Fibroblast of lung (primary cell): ENCODE measurements at regions not wholly inside any gene's neighbourhood (a gene's known extent, or its start where the extent isn't known, plus 50 kb on each side); places are given as distances from the start of the nearest gene placed in this dataset.
"Not testable (repeated sequence)": the region's sequence is repeated elsewhere in the genome, so short reads cannot be mapped to it uniquely, and the experiment has no call there.

Experiments
- DNase-seq, 2 donors: peaks; one replicate each; pipeline versions ENCODE4 v3.0.0 to v3.0.0-alpha.2; 2010; ENCODE audit warnings: low read depth in 2 of 2
- H2AFZ ChIP-seq: 2 replicates; pipeline ENCODE4 v1.5.1; 2012; ENCODE audit warnings: low read length, control low read depth, inconsistent platforms
- H3K27ac ChIP-seq: 2 replicates; pipeline ENCODE4 v1.5.1; 2011; ENCODE audit warnings: low read length, control low read depth; ENCODE audit not compliant: insufficient read depth
- H3K27me3 ChIP-seq: 2 replicates; pipeline ENCODE4 v1.5.1; 2011; ENCODE audit warnings: mild to moderate bottlenecking, low read length; ENCODE audit not compliant: control insufficient read depth, insufficient read depth
- H3K36me3 ChIP-seq: 2 replicates; pipeline ENCODE4 v1.5.1; 2011; ENCODE audit warnings: low read length; ENCODE audit not compliant: control insufficient read depth, insufficient read depth
- H3K4me1 ChIP-seq: 2 replicates; pipeline ENCODE4 v1.5.1; 2011; ENCODE audit warnings: low read length; ENCODE audit not compliant: control insufficient read depth, insufficient read depth; ENCODE audit errors: extremely low read depth
- H3K4me2 ChIP-seq: 2 replicates; pipeline ENCODE4 v1.5.1; 2011; ENCODE audit warnings: low read length, control low read depth; ENCODE audit not compliant: insufficient read depth; ENCODE audit errors: extremely low read depth
- H3K4me3 ChIP-seq, 4 experiments: fragments of 200-600 bp in 1 of 4; sonication (generic) in 1 of 4; replicated peaks in 1 of 4; 2 replicates each; pipeline ENCODE4 v1.5.1; 2011 to 2016; ENCODE audit warnings: low read length in 4 of 4, low read depth in 3 of 4, mild to moderate bottlenecking in 3 of 4, control low read depth in 2 of 4, inconsistent platforms in 1 of 4, mixed read lengths in 1 of 4; ENCODE audit not compliant: insufficient read depth in 1 of 4; ENCODE audit errors: control extremely low read depth in 1 of 4
- H3K79me2 ChIP-seq: 2 replicates; pipeline ENCODE4 v1.5.1; 2012; ENCODE audit warnings: mild to moderate bottlenecking, low read length, inconsistent platforms; ENCODE audit not compliant: control insufficient read depth, insufficient read depth
- H3K9ac ChIP-seq: 2 replicates; pipeline ENCODE4 v1.5.1; 2011; ENCODE audit warnings: mild to moderate bottlenecking, low read length, control low read depth; ENCODE audit not compliant: insufficient read depth
- H3K9me3 ChIP-seq: 2 replicates; pipeline ENCODE4 v1.5.1; 2012; ENCODE audit warnings: low read depth, low read length; ENCODE audit not compliant: control insufficient read depth, insufficient read depth
- H4K20me1 ChIP-seq: 2 replicates; pipeline ENCODE4 v1.5.1; 2011; ENCODE audit warnings: low read length; ENCODE audit not compliant: control insufficient read depth, insufficient read depth; ENCODE audit errors: extremely low read depth
- CTCF ChIP-seq, 2 donors: IDR thresholded peaks in 1 of 2; conservative IDR thresholded peaks in 1 of 2; 1 replicate in 1 of 2; 2 replicates in 1 of 2; pipeline ENCODE4 v1.5.1; 2011 to 2012; ENCODE audit warnings: low read length in 2 of 2, control low read depth in 1 of 2, inconsistent platforms in 1 of 2, low read depth in 1 of 2, mild to moderate bottlenecking in 1 of 2
- EZH2 ChIP-seq: IDR thresholded peaks from 2 replicates; pipeline ENCODE4 v1.5.1; 2012; ENCODE audit warnings: low read length, control low read depth, mild to moderate bottlenecking; ENCODE audit errors: missing control alignments

- Histone ChIP-seq H3K9ac (no peak overlapping the region), H2AFZ (no peak overlapping the region), H3K9me3 (no peaks in the 10 kb centered on the region), H3K27ac (no peak overlapping the region), H3K36me3 (no peaks in the 10 kb centered on the region), H4K20me1 (no peaks in the 10 kb centered on the region), H3K4me3 (no peak overlapping the region), H3K27me3 (no peaks in the 10 kb centered on the region), H3K4me2 (no peak overlapping the region), H3K79me2 (no peaks in the 10 kb centered on the region), H3K4me1 (no peaks in the 10 kb centered on the region)
- DNase-seq: no peak
- TF ChIP-seq CTCF (conservative IDR thresholded peaks at IDR 0.05 in 1 of 2, IDR thresholded peaks at IDR 0.05 in 1 of 2; ENCODE audit: low read depth in 1 of 2, low read length in 2 of 2) (no peak), EZH2 (no peak)
Measured at GRCh38 chr15:84143753-84144314, 91.7 kb upstream of the GOLGA6L4 start.

GRCh38 chr15:84144946-84145345 lies 90.6 kb upstream of the GOLGA6L4 start:
- H3K4me2 ChIP-seq, H2AFZ ChIP-seq, DNase-seq, H3K79me2 ChIP-seq, H3K9ac ChIP-seq, H3K36me3 ChIP-seq, H3K27me3 ChIP-seq, H3K4me3 ChIP-seq, H3K27ac ChIP-seq, H3K9me3 ChIP-seq, H4K20me1 ChIP-seq, H3K4me1 ChIP-seq: not testable (repeated sequence)

GRCh38 chr15:84146299-84146698 lies 89.3 kb upstream of the GOLGA6L4 start:
- H3K4me1 ChIP-seq, H3K27ac ChIP-seq, H3K4me2 ChIP-seq, H3K9ac ChIP-seq, H3K27me3 ChIP-seq, H4K20me1 ChIP-seq, H2AFZ ChIP-seq, H3K36me3 ChIP-seq, DNase-seq, H3K4me3 ChIP-seq, H3K79me2 ChIP-seq, H3K9me3 ChIP-seq: not testable (repeated sequence)

- not testable (repeated sequence) for H3K27ac ChIP-seq, H4K20me1 ChIP-seq, H3K27me3 ChIP-seq, DNase-seq, H3K36me3 ChIP-seq, H2AFZ ChIP-seq, H3K79me2 ChIP-seq, H3K4me1 ChIP-seq, H3K9ac ChIP-seq, H3K4me2 ChIP-seq, H3K9me3 ChIP-seq, H3K4me3 ChIP-seq
Measured at GRCh38 chr15:84147307-84147706, 88.3 kb upstream of the GOLGA6L4 start.
